ENCODE measurements at regions not wholly inside any gene's neighbourhood (a gene's known extent, or its start where the extent isn't known, plus 50 kb on each side); places are given as distances from the start of the nearest gene placed in this dataset.

DNA sequence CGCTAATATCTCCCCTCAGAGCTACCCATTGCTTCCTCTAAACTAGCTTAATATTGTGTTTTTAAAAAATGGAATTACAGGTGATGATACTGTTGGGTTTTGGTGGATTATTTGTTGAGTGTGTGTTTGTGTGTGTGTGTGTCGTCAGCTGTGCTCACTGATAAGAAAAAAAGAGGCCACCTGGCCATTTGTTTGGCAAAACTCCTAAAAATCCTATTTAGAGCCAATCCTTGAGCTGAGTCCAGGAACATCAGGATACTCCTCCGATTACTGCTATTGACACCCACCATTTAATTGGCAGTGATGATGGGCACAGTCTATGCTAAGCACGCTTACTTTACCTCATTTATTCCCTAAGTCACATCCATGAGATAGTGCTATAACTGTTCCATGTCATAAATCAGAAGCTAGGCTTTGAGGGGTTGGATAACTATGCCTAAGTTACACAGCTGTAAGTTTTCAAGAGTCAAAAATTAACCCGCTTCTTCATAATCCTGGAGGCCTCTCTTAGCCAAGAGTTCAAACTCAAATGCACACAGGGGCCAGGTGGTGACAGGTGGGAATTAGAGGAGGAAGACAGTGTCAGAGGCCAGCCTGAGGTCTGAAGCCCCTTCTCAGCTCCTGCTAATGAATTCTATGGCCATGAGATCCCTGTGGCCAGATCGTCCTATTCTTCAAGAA is 1026.6 kb upstream of the TMEM132C start:
- TF ChIP-seq, protein P1, sequence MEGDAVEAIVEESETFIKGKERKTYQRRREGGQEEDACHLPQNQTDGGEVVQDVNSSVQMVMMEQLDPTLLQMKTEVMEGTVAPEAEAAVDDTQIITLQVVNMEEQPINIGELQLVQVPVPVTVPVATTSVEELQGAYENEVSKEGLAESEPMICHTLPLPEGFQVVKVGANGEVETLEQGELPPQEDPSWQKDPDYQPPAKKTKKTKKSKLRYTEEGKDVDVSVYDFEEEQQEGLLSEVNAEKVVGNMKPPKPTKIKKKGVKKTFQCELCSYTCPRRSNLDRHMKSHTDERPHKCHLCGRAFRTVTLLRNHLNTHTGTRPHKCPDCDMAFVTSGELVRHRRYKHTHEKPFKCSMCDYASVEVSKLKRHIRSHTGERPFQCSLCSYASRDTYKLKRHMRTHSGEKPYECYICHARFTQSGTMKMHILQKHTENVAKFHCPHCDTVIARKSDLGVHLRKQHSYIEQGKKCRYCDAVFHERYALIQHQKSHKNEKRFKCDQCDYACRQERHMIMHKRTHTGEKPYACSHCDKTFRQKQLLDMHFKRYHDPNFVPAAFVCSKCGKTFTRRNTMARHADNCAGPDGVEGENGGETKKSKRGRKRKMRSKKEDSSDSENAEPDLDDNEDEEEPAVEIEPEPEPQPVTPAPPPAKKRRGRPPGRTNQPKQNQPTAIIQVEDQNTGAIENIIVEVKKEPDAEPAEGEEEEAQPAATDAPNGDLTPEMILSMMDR (IDR thresholded peaks at IDR 0.05; ENCODE audit: unreplicated experiment): no peak
- no peaks in the 10 kb centered on the region for H3K9me3 Mint-ChIP-seq (ENCODE audit: low read depth)
- H3K4me3 Mint-ChIP-seq (ENCODE audit: low read depth): no peak overlapping the region
- H3K4me1 Mint-ChIP-seq (ENCODE audit: low read depth): no peaks in the 10 kb centered on the region
- no peaks in the 10 kb centered on the region for H3K36me3 Mint-ChIP-seq (ENCODE audit: insufficient read depth)
- no peak overlapping the region for H3K27ac Mint-ChIP-seq
- DNase-seq (ENCODE audit: low spot score, unreplicated experiment): no peak
- no peaks in the 10 kb centered on the region for H3K27me3 Mint-ChIP-seq

DNA sequence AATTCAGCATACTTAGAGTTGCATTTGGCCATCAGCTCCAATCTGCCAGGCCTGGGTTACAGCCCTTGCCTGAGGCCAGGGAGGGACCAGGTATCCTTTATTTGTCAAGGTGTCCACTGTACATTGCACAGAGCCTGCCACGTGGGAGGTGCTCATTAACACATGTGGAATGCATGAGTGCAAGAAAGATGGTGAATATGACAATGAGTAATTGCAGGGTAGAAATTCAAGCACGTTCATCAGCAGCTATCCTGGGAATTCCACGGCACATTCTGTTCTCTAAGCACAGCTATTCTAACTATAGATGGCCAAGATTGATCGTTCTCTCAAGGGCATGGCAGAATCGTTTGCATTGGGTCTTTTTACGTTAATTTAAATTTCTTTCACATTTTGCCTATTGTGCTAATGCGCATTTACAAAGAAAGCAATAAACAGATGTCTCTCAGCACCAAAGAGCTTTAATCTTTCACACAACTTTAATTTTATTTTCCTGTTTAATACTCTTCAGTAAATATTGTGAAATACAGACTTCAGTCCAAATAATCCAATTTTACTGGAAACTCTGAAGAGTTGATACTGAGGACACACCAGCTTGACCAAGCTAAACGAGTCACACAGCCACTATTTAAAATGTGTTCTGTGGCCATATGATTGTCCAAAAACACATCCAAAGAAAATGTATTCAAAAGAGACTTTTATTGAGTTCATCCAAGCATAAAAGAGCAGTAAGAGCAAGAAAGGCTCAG is 1025.7 kb upstream of the TMEM132C start:
- H3K4me1 Mint-ChIP-seq (ENCODE audit: low read depth): peaks cover 1% of the 10 kb centered on the region
- no peak overlapping the region for H3K4me3 Mint-ChIP-seq (ENCODE audit: low read depth)
- no peaks in the 10 kb centered on the region for H3K36me3 Mint-ChIP-seq (ENCODE audit: insufficient read depth)
- H3K9me3 Mint-ChIP-seq (ENCODE audit: low read depth): no peaks in the 10 kb centered on the region
- H3K27me3 Mint-ChIP-seq: no peaks in the 10 kb centered on the region
- TF ChIP-seq, protein P1 (IDR thresholded peaks at IDR 0.05; ENCODE audit: unreplicated experiment): no peak
- no peak for DNase-seq (ENCODE audit: low spot score, unreplicated experiment)
- no peak overlapping the region for H3K27ac Mint-ChIP-seq

GRCh38 chr12:127245009-127245408 is 1022.0 kb upstream of the TMEM132C start:
- Mint-ChIP-seq H3K27ac (no peak overlapping the region), H3K27me3 (no peaks in the 10 kb centered on the region), H3K9me3 (ENCODE audit: low read depth) (no peaks in the 10 kb centered on the region), H3K4me3 (ENCODE audit: low read depth) (no peak overlapping the region), H3K4me1 (ENCODE audit: low read depth) (peaks cover 1% of the 10 kb centered on the region), H3K36me3 (ENCODE audit: insufficient read depth) (no peaks in the 10 kb centered on the region)
- DNase-seq (ENCODE audit: low spot score, unreplicated experiment): no peak
- TF ChIP-seq, protein P1 (IDR thresholded peaks at IDR 0.05; ENCODE audit: unreplicated experiment): no peak

GRCh38 chr12:127245437-127245836 is 1021.5 kb upstream of the TMEM132C start:
- H3K27me3 Mint-ChIP-seq: no peaks in the 10 kb centered on the region
- H3K9me3 Mint-ChIP-seq (ENCODE audit: low read depth): no peaks in the 10 kb centered on the region
- no peak overlapping the region for H3K27ac Mint-ChIP-seq
- DNase-seq (ENCODE audit: low spot score, unreplicated experiment): no peak
- H3K36me3 Mint-ChIP-seq (ENCODE audit: insufficient read depth): no peaks in the 10 kb centered on the region
- H3K4me3 Mint-ChIP-seq (ENCODE audit: low read depth): no peak overlapping the region
- H3K4me1 Mint-ChIP-seq (ENCODE audit: low read depth): peaks cover 1% of the 10 kb centered on the region
- TF ChIP-seq, protein P1 (IDR thresholded peaks at IDR 0.05; ENCODE audit: unreplicated experiment): no peak

DNA sequence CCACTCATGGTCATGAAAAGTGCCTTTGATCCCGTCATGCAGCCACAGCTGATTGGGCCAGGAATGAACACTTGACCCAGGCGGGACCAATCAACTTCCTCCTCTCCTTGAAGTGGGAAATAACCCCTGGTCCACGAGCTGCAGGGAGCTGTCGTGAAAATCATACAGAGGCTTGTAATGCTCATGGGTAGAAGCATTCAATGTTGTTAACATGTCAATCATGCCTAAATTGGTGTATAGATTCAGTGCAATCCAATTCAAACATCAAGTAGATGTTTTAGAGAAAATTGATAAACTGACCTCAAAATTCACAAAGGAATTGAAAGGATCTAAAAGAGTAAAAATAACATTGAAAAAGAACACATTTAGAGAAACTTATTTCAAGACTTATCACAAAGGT is 1019.0 kb upstream of the TMEM132C start:
- no peak for DNase-seq (ENCODE audit: low spot score, unreplicated experiment)
- no peaks in the 10 kb centered on the region for H3K9me3 Mint-ChIP-seq (ENCODE audit: low read depth)
- no peaks in the 10 kb centered on the region for H3K27me3 Mint-ChIP-seq
- no peaks in the 10 kb centered on the region for H3K36me3 Mint-ChIP-seq (ENCODE audit: insufficient read depth)
- TF ChIP-seq, protein P1 (IDR thresholded peaks at IDR 0.05; ENCODE audit: unreplicated experiment): no peak
- no peak overlapping the region for H3K27ac Mint-ChIP-seq
- no peak overlapping the region for H3K4me3 Mint-ChIP-seq (ENCODE audit: low read depth)
- H3K4me1 Mint-ChIP-seq (ENCODE audit: low read depth): peaks cover 1% of the 10 kb centered on the region

Data from progenitor cell of endocrine pancreas (in vitro differentiated cells).